H9 (cell line): ENCODE measurements at regions not wholly inside any gene's neighbourhood (a gene's known extent, or its start where the extent isn't known, plus 50 kb on each side); places are given as distances from the start of the nearest gene placed in this dataset.

ENCODE experiments used
- DNase-seq: peaks from one replicate; pipeline ENCODE4 v3.0.0-alpha.2; 2017
- H2AFZ ChIP-seq: one replicate; pipeline ENCODE4 v1.6.1; 2013; ENCODE audit warnings: mild to moderate bottlenecking, low read length, control low read depth, moderate library complexity
- H2AK5ac ChIP-seq: 2 replicates; pipeline ENCODE4 v1.6.1; 2013; ENCODE audit warnings: low read length, control low read depth, mixed read lengths; ENCODE audit not compliant: insufficient read length
- H2BK120ac ChIP-seq: one replicate; pipeline ENCODE4 v1.6.1; 2013; ENCODE audit warnings: low read depth, mild to moderate bottlenecking, low read length, control low read depth, inconsistent platforms; ENCODE audit not compliant: poor library complexity, severe bottlenecking
- H2BK12ac ChIP-seq: 2 replicates; pipeline ENCODE4 v1.6.1; 2013; ENCODE audit warnings: low read length, control low read depth, mixed read lengths, low read depth; ENCODE audit not compliant: insufficient read length
- H2BK15ac ChIP-seq: 2 replicates; pipeline ENCODE4 v1.6.1; 2013; ENCODE audit warnings: low read depth, low read length, control low read depth
- H2BK20ac ChIP-seq: one replicate; pipeline ENCODE4 v1.6.1; 2013; ENCODE audit warnings: low read depth, mild to moderate bottlenecking, low read length, control low read depth, inconsistent platforms; ENCODE audit not compliant: poor library complexity, severe bottlenecking
- H2BK5ac ChIP-seq: 2 replicates; pipeline ENCODE4 v1.6.1; 2013; ENCODE audit warnings: low read length, control low read depth, mixed read lengths; ENCODE audit not compliant: insufficient read length
- H3K14ac ChIP-seq: 2 replicates; pipeline ENCODE4 v1.6.1; 2013; ENCODE audit warnings: low read length, control low read depth; ENCODE audit not compliant: insufficient read depth
- H3K18ac ChIP-seq: 2 replicates; pipeline ENCODE4 v1.6.1; 2013; ENCODE audit warnings: low read depth, mild to moderate bottlenecking, mixed read lengths, low read length, control low read depth; ENCODE audit not compliant: insufficient read length
- H3K23ac ChIP-seq: 2 replicates; pipeline ENCODE4 v1.6.1; 2013; ENCODE audit warnings: low read length, control low read depth, mixed read lengths, low read depth; ENCODE audit not compliant: insufficient read length
- H3K23me2 ChIP-seq: 2 replicates; pipeline ENCODE4 v1.6.1; 2013; ENCODE audit warnings: low read depth, mild to moderate bottlenecking, mixed read lengths, low read length, control low read depth; ENCODE audit not compliant: insufficient read length, poor library complexity, severe bottlenecking
- H3K27ac ChIP-seq: 2 replicates; pipeline ENCODE4 v1.5.1; 2013; ENCODE audit warnings: low read length, control low read depth, mixed read lengths, low read depth; ENCODE audit not compliant: insufficient read length
- H3K27me3 ChIP-seq: 2 replicates; pipeline ENCODE4 v1.6.1; 2013; ENCODE audit warnings: low read length, control low read depth, inconsistent platforms; ENCODE audit not compliant: insufficient read depth
- H3K4ac ChIP-seq: 2 replicates; pipeline ENCODE4 v1.6.1; 2013; ENCODE audit warnings: low read depth, mild to moderate bottlenecking, control low read depth, inconsistent platforms, low read length, moderate library complexity
- H3K4me1 ChIP-seq: 2 replicates; pipeline ENCODE4 v1.6.1; 2013; ENCODE audit warnings: low read length, control low read depth, inconsistent platforms; ENCODE audit not compliant: insufficient read depth
- H3K4me2 ChIP-seq: 2 replicates; pipeline ENCODE4 v1.6.1; 2013; ENCODE audit warnings: low read length, control low read depth, mixed read lengths; ENCODE audit not compliant: insufficient read length, insufficient read depth
- H3K56ac ChIP-seq: 2 replicates; pipeline ENCODE4 v1.6.1; 2013; ENCODE audit warnings: low read depth, mild to moderate bottlenecking, mixed read lengths, low read length, control low read depth; ENCODE audit not compliant: insufficient read length
- H3K79me1 ChIP-seq: 2 replicates; pipeline ENCODE4 v1.6.1; 2013; ENCODE audit warnings: low read depth, mild to moderate bottlenecking, moderate library complexity, low read length, control low read depth, inconsistent platforms; ENCODE audit not compliant: insufficient read depth, poor library complexity, severe bottlenecking
- H3K79me2 ChIP-seq: 2 replicates; pipeline ENCODE4 v1.6.1; 2013; ENCODE audit warnings: low read length, control low read depth, inconsistent platforms; ENCODE audit not compliant: insufficient read depth
- H3K9ac ChIP-seq: 2 replicates; pipeline ENCODE4 v1.6.1; 2013; ENCODE audit warnings: low read length, control low read depth, mixed read lengths; ENCODE audit not compliant: insufficient read length; ENCODE audit errors: extremely low read depth
- H3K9me3 ChIP-seq: one replicate; pipeline ENCODE4 v1.6.1; 2013; ENCODE audit warnings: low read depth, low read length, inconsistent platforms; ENCODE audit not compliant: control insufficient read depth
- H3T11ph ChIP-seq: one replicate; pipeline ENCODE4 v1.6.1; 2013; ENCODE audit warnings: mild to moderate bottlenecking, low read length, control low read depth, inconsistent platforms
- H4K20me1 ChIP-seq: one replicate; pipeline ENCODE4 v1.6.1; 2013; ENCODE audit not compliant: control insufficient read depth, insufficient read length, insufficient read depth
- H4K5ac ChIP-seq: 2 replicates; pipeline ENCODE4 v1.6.1; 2013; ENCODE audit warnings: low read depth, mild to moderate bottlenecking, mixed read lengths, low read length, control low read depth; ENCODE audit not compliant: insufficient read length
- H4K8ac ChIP-seq: replicated peaks from 2 replicates; pipeline ENCODE4 v1.6.1; 2013; ENCODE audit warnings: low read length, control low read depth, mixed read lengths, low read depth; ENCODE audit not compliant: insufficient read length
- H4K91ac ChIP-seq: 2 replicates; pipeline ENCODE4 v1.6.1; 2013; ENCODE audit warnings: low read depth, mild to moderate bottlenecking, moderate library complexity, mixed read lengths, low read length, control low read depth; ENCODE audit not compliant: insufficient read length
- H3K27ac Mint-ChIP-seq, 3 experiments: 2 replicates in 2 of 3; 3 replicates in 1 of 3; pipeline ENCODE4 v1.8.0; 2020 to 2021; ENCODE audit warnings: mixed read lengths in 3 of 3, mild to moderate bottlenecking in 1 of 3, moderate library complexity in 1 of 3
- H3K27me3 Mint-ChIP-seq: 2 replicates; pipeline ENCODE4 v1.8.0; 2021; ENCODE audit warnings: low read depth, mild to moderate bottlenecking, moderate library complexity, mixed read lengths
- H3K36me3 Mint-ChIP-seq, 3 experiments: 2 replicates in 2 of 3; 3 replicates in 1 of 3; pipeline ENCODE4 v1.8.0; 2020 to 2021; ENCODE audit warnings: low read depth in 3 of 3, mixed read lengths in 3 of 3; ENCODE audit not compliant: insufficient read depth in 1 of 3
- H3K4me1 Mint-ChIP-seq, 2 experiments: 2 replicates each; pipeline ENCODE4 v1.8.0; 2020; ENCODE audit warnings: mixed read lengths in 2 of 2
- H3K4me3 Mint-ChIP-seq, 2 experiments: 2 replicates in 1 of 2; 3 replicates in 1 of 2; pipeline ENCODE4 v1.8.0; 2020 to 2021; ENCODE audit warnings: mild to moderate bottlenecking in 2 of 2, mixed read lengths in 2 of 2, moderate library complexity in 1 of 2
- H3K9me3 Mint-ChIP-seq, 2 experiments: 2 replicates in 1 of 2; 3 replicates in 1 of 2; pipeline ENCODE4 v1.8.0; 2020; ENCODE audit warnings: mild to moderate bottlenecking in 2 of 2, mixed read lengths in 2 of 2, moderate library complexity in 1 of 2
- WGBS: extraction: QIAGEN DNeasy Blood & Tissue Kit; methylation state at CpG from one replicate; pipeline ENCODE4 v1.1.7; 2013; ENCODE audit warnings: missing lambda C conversion rate, low lambda C conversion rate, mixed read lengths; ENCODE audit not compliant: insufficient read length; ENCODE audit errors: extremely low coverage; 5-methylcytosine and 5-hydroxymethylcytosine counted together
- TF ChIP-seq, protein P1 (sequence below): fragments of 200-600 bp; sonication (generic); conservative IDR thresholded peaks from 3 replicates; pipeline ENCODE4 v1.8.0; 2021; ENCODE audit warnings: antibody characterized with exemption, mild to moderate bottlenecking

DNA sequence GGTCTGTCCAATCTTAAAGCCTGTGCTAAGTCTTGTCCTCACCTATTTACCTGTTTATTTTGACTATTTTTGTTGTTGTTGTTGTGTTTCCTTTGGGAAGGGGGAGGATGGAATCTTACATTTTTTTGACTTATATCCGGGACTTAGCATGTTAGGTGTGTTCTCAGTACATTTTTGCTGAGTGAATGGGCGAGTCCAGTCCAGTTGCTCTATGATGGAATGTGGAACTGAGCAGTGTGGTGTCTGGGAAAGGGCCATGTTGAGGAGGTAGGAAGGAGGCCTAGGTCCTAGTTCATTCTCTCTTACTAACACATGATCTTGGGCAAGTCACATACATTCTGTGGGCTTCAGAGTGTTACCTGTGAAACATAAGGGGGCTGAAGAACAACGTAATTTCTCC lies 80.9 kb upstream of the SLC38A2 start:
- H3K4me2 ChIP-seq = no peak overlapping the region
- TF ChIP-seq, protein P1, sequence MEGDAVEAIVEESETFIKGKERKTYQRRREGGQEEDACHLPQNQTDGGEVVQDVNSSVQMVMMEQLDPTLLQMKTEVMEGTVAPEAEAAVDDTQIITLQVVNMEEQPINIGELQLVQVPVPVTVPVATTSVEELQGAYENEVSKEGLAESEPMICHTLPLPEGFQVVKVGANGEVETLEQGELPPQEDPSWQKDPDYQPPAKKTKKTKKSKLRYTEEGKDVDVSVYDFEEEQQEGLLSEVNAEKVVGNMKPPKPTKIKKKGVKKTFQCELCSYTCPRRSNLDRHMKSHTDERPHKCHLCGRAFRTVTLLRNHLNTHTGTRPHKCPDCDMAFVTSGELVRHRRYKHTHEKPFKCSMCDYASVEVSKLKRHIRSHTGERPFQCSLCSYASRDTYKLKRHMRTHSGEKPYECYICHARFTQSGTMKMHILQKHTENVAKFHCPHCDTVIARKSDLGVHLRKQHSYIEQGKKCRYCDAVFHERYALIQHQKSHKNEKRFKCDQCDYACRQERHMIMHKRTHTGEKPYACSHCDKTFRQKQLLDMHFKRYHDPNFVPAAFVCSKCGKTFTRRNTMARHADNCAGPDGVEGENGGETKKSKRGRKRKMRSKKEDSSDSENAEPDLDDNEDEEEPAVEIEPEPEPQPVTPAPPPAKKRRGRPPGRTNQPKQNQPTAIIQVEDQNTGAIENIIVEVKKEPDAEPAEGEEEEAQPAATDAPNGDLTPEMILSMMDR = no peak
- peaks cover 13 to 31% of the 10 kb centered on the region in 2 experiments for H3K4me1 Mint-ChIP-seq

More for the DNA sequence above, 80.9 kb upstream of the SLC38A2 start:
- Histone ChIP-seq H3K9me3 (no peaks in the 10 kb centered on the region), H3K4me1 (peaks cover 15% of the 10 kb centered on the region), H3K14ac (no peak overlapping the region), H4K8ac (no peak overlapping the region), H3K23ac (no peak overlapping the region), H3K9ac (no peak overlapping the region), H2BK12ac (no peak overlapping the region), H3K79me1 (no peaks in the 10 kb centered on the region), H4K5ac (no peak overlapping the region), H4K20me1 (no peaks in the 10 kb centered on the region), H3K27ac (no peak overlapping the region), H2BK20ac (no peak overlapping the region), H2AK5ac (no peak overlapping the region), H2BK5ac (no peak overlapping the region), H3K18ac (no peak overlapping the region), H3K4ac (no peak overlapping the region), H3K56ac (no peak overlapping the region), H3T11ph (no peak overlapping the region), H3K79me2 (no peaks in the 10 kb centered on the region), H3K23me2 (no peaks in the 10 kb centered on the region), H4K91ac (no peak overlapping the region), H2AFZ (no peak overlapping the region), H3K27me3 (no peaks in the 10 kb centered on the region), H2BK120ac (no peak overlapping the region), H2BK15ac (no peak overlapping the region)
- no peaks in the 10 kb centered on the region for H3K9me3 Mint-ChIP-seq
- H3K27ac Mint-ChIP-seq = peak overlapping the region in 1 of 3 experiments; percentile 20; a peak in 1 of 7 replicates
- no peaks in the 10 kb centered on the region for H3K27me3 Mint-ChIP-seq
- H3K4me3 Mint-ChIP-seq = no peak overlapping the region
- no peaks in the 10 kb centered on the region; a peak in 2 of 7 replicates for H3K36me3 Mint-ChIP-seq
- no peak for DNase-seq
- WGBS = no CpG with 5 or more reads among the region's 3 CpGs
